ENCODE measurements at regions not wholly inside any gene's neighbourhood (a gene's known extent, or its start where the extent isn't known, plus 50 kb on each side); places are given as distances from the start of the nearest gene placed in this dataset.

DNA sequence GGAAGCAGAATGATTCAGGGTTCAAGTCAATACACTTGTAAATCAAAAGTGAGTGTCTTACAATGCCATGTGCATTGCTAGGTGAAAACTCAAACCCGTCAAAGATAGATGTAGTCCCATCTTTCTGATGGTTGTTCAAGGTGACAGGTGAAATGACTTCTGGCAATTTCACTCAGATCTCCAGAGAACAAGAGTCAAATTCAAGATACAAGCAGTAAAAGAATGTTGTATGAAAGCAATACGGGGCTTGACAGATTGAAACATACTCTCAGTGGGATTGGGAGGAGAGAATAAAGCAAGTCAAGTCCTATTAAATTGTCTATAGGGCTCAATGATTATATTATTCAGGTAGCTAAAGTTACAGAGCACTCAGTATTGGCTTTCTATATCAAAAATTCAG is 105.1 kb upstream of the ANXA10 start:
- TF ChIP-seq YY1 (IDR thresholded peaks at IDR 0.05; ENCODE audit: insufficient read depth, insufficient read length) (no peak), ZNF274 (IDR thresholded peaks at IDR 0.05; ENCODE audit: low read depth, low read length) (no peak), SUZ12 (IDR thresholded peaks at IDR 0.05; ENCODE audit: extremely low read depth, insufficient read depth, insufficient read length) (no peak)
